GM21447 (cell line): ENCODE measurements at regions not wholly inside any gene's neighbourhood (a gene's known extent, or its start where the extent isn't known, plus 50 kb on each side); places are given as distances from the start of the nearest gene placed in this dataset.

Experiments
- ATAC-seq: cut with Tn5 transposase; IDR thresholded peaks from one replicate; pipeline ENCODE4 v1.9.1; 2021; ENCODE audit not compliant: unreplicated experiment

- no peak for ATAC-seq
Measured at GRCh38 chr2:120968307-120969015, 232.8 kb downstream of the GLI2 start.

DNA sequence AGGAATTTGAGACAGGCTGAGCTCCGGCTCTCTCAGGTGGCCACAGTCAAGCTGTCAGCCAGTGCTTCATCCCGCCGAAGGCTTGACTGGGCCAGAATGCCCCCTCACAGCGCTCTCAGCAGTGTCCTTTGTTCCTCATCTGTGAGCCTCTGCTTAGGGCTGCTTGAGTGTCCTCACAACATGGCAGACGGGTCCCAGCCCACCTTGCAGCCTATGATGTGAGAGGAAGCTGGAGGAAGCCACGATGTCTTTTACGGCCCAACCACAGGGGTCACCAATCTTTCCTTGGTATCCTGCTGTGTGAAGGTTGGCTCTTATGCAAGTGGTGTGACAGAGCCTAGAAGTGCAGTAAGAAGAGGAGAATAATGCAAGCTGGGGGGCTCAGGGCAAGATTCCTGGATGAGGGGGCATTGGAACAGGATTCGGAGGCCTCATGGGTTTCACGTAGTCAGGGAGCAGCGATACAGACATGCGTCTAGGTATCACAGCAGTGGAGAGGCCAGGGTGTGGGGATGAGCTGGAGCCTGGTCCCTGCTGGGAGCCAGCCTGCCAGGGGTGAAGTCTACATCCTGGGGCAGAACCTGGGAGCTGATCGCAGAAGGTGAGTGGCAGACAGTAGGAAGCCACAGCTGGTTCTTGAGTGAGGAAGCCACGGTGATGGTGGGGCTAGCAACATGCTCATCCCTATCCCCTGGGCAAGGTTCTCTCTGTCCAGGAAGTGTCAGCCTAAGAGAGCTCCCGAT lies 234.1 kb downstream of the GLI2 start:
- ATAC-seq, result no peak

- no peak for ATAC-seq
Measured at GRCh38 chr2:120971866-120972265, 236.2 kb downstream of the GLI2 start.

GRCh38 chr2:120972286-120972685 lies 236.6 kb downstream of the GLI2 start:
- ATAC-seq, result no peak

DNA sequence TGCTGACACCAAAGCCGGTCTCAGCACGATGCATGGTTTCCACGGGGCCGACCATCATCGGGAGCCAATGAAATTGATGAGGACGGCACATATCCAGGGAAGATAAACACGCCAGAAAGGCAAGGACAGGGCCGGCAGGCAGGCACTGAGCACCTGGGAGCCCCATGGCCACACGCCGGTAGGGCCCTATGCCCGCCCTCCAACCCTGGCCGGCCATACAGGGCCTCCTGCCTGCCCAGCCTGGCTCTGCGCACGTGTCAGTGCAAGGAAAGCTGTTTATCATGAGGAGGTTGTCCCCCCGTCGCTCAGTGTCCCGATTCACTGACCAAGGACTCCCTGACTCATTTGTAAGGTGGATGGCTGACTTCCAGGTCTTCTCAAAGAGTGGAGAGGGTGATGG lies 237.5 kb downstream of the GLI2 start:
- ATAC-seq, result no peak

GRCh38 chr2:120974950-120975349 lies 239.3 kb downstream of the GLI2 start:
- ATAC-seq, result no peak

DNA sequence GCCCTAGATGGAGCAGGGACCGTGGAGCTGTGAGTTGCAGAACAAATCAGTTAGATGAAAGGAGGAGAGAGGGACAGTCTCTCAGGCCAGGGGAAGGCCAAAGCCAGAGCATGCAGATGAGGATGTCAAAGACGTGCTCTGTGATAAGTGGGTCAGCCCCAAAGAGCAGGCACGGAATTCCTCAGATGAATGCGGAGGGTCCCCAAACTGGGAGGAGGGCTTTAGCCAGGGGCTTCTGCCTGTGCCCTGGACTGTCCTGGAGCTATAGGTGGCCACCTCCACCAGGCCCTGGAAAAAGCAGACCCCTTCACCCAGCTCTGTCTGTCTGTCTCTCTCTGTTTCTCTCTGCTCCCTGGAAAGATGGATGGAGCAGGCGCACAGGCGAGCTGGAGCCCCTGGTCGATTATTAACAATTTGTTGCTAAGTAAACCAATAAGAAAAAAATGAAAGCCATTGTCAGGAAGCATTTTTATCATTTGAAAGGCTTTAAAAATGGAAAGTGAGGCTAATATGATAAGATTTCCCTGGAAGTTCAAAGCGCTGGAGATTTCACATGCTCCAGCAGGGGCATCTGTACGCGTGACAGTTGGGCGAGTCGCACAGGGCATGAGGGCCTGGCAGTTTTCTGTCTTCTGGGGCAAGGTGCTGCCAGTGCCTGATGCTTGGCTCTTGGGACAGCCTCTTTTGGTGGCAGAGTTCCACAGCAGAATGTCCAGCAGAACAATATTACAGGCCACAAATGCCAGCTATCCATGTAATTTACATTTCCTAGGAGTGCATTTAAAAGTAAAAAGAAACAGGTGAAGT lies 241.0 kb downstream of the GLI2 start:
- no peak for ATAC-seq

DNA sequence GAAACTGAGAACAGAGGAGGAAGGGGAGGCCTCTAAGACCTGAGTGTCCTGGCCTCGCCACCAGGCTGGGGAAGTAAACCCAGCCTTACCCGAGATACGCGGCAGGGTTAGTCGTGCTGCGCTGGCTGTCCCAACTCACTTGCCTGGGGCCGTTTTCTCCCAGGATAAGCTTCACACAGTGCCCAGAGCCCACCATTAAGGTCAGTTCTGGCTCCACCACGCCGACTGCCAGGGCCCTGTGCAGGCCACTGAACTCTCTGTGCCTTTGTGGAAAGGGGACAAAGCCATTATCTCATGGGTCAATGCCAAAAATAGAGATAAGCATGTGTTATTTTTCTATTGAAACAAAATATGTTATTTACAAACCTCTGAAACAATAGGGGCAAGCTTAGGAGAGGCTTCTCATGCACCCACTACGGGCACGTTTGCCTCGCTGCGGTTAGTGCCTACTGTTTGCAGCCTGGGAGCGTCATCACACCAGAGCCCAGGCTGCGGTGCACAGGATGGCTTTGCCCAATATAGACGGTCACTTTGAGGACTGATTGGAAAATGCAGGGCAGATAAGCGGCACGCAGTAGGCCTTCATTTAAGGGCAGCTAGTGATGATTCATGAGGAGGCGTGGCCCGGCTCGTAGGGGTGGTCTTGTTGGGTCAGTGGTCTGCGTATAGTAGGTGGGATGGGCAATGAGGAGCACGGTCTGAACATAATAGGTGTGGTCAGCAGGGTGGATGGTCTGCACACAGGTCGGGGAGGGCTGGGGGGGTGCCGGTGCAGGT lies 242.1 kb downstream of the GLI2 start:
- no peak for ATAC-seq

GRCh38 chr2:120978359-120979050 lies 242.8 kb downstream of the GLI2 start:
- ATAC-seq, result no peak

- no peak for ATAC-seq
Measured at GRCh38 chr2:120979398-120979797, 243.7 kb downstream of the GLI2 start.

DNA sequence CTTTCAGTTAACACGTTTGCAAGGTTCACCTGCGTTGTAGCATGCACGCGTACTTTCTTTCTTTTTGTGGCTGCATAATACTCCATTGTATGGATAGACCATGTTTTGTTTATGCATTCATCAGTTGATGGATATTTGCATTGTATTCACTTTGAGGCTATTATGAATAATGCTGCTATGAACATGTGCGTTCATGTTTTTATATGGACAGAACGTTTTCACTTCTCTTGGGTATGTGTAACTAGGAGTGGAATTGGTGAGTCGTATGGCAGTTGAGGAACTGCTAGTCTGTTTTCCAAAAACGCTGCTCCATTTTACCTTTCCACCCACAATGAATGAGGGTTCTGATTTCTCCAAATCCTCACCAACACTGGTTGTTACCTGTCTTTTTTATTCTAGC lies 244.3 kb downstream of the GLI2 start:
- ATAC-seq, result no peak

GRCh38 chr2:120981443-120981842 lies 245.8 kb downstream of the GLI2 start:
- no peak for ATAC-seq

DNA sequence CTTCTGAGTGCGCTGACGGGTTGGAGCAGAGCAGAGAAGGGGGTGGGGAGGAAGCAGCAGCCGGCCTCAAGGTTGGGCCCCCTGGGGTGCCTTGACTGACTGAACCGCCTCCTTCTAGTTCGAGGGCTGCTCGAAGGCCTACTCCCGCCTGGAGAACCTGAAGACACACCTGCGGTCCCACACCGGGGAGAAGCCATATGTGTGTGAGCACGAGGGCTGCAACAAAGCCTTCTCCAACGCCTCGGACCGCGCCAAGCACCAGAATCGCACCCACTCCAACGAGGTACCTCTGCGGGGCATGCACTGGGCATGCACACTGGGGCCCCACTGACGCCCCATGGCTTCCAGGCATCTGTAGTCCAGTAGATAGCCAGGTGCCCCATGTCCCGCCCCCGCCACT lies 246.9 kb downstream of the GLI2 start:
- no peak for ATAC-seq

- no peak for ATAC-seq
Measured at GRCh38 chr2:120983344-120983743, 247.7 kb downstream of the GLI2 start.

DNA sequence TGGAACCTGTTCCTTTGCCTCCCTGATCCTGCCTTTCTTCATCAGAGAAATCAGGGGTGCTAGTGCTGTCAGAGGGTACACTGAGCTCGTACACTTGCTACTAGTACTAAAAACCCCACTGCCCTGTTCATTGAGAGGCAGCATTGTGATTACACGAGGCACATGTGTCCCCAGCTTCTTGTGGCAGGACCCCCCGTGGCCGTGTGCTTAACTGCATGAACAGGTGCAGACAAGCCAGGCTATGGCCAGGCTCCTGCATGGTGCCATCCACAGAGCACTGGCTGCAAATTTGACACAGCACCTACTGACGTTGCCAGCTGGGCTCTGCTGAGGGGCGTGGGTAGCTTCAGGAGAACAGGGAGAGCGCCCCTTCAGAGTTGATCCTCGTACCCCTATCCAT lies 248.4 kb downstream of the GLI2 start:
- no peak for ATAC-seq

DNA sequence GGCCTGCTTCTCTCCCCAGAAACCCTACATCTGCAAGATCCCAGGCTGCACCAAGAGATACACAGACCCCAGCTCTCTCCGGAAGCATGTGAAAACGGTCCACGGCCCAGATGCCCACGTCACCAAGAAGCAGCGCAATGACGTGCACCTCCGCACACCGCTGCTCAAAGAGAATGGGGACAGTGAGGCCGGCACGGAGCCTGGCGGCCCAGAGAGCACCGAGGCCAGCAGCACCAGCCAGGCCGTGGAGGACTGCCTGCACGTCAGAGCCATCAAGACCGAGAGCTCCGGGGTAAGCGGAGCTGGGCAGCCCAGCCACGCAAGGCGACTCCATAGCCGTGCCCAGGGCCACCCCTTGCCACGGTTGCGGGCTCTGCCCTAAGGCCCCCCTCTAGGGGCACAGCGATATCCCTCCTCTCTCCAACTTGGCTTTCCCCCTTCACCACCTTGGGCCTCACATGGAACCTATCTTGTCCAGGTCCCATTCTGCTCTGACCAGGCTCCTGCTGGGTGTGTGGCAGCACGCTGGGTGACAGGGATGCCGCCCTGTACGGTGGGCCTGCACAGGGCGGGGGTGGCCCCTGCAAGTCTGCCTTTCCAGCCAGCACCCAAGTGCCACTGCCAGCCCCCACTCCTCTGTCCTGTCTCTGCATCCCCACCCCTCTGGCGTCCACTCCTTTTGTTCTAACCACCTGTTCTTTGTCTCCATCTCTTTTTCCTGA lies 248.9 kb downstream of the GLI2 start:
- ATAC-seq, result no peak

- no peak for ATAC-seq
Measured at GRCh38 chr2:120985174-120985996, 249.7 kb downstream of the GLI2 start.

DNA sequence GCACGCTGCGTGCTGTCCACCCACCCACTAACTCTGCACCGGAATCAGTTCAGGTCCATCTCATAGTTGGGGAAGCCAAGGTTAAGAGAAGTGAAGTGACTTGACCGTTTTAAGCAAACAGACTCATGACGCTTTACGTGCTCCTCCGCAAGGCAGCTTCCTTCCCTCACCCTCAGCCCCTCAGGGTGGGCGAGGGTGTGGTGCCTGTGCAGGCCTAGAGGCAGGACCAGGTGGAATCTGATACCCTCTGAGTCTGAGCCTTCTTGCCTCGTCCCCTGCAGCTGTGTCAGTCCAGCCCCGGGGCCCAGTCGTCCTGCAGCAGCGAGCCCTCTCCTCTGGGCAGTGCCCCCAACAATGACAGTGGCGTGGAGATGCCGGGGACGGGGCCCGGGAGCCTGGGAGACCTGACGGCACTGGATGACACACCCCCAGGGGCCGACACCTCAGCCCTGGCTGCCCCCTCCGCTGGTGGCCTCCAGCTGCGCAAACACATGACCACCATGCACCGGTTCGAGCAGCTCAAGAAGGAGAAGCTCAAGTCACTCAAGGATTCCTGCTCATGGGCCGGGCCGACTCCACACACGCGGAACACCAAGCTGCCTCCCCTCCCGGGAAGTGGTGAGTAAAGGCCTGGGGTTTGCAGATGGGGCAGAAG lies 250.5 kb downstream of the GLI2 start:
- ATAC-seq, result no peak
